PC-9 (cell line): ENCODE measurements at regions not wholly inside any gene's neighbourhood (a gene's known extent, or its start where the extent isn't known, plus 50 kb on each side); places are given as distances from the start of the nearest gene placed in this dataset.

Experiments used
- BruUV-seq: library from RNA; stranded (reverse); fragments of 400-500 nt; replicated peaks from 2 replicates; lab custom pipeline; 2021; lab: Mats Ljungman, UMichigan
- CTCF ChIA-PET: fragments of 300-600 bp; sonication (Branson Sonifier 250); formaldehyde crosslinking; loops from one replicate; lab custom pipeline; 2022; ENCODE audit warnings: antibody characterized with exemption; lab: Charles Lee
- POLR2A ChIA-PET: fragments of 300-600 bp; sonication (Branson Sonifier 250); formaldehyde crosslinking; loops from one replicate; lab custom pipeline; 2022; ENCODE audit warnings: antibody characterized with exemption; ENCODE audit not compliant: unreplicated experiment; lab: Charles Lee
- DNase-seq, 2 experiments: peaks; one replicate each; pipeline versions ENCODE4 v3.0.0 to v3.0.0-alpha.2; 2015 to 2022; ENCODE audit warnings: mixed read lengths in 1 of 2
- H2AFZ ChIP-seq: fragments of 200-600 bp; sonication (generic); 2 replicates; pipeline ENCODE4 v1.8.1; 2017; ENCODE audit warnings: antibody characterized with exemption
- H3F3A ChIP-seq: fragments of 200-600 bp; sonication (generic); 2 replicates; pipeline ENCODE4 v1.8.1; 2017; ENCODE audit warnings: antibody characterized with exemption, mild to moderate bottlenecking, low read depth; ENCODE audit not compliant: insufficient read depth
- H3K27ac ChIP-seq: fragments of 200-600 bp; sonication (generic); 2 replicates; pipeline ENCODE4 v1.6.1; 2016; ENCODE audit warnings: mixed run types
- H3K27me3 ChIP-seq: fragments of 200-600 bp; sonication (generic); 2 replicates; pipeline ENCODE4 v1.6.1; 2016; ENCODE audit warnings: low read depth, mixed run types; ENCODE audit not compliant: insufficient read depth
- H3K36me3 ChIP-seq: fragments of 200-600 bp; sonication (generic); 2 replicates; pipeline ENCODE4 v1.6.1; 2016; ENCODE audit warnings: low read depth, mixed run types
- H3K4me1 ChIP-seq: fragments of 200-600 bp; sonication (generic); replicated peaks from 2 replicates; pipeline ENCODE4 v1.6.1; 2016; ENCODE audit warnings: mixed run types; ENCODE audit not compliant: insufficient read depth
- H3K4me2 ChIP-seq: fragments of 200-600 bp; sonication (generic); 2 replicates; pipeline ENCODE4 v1.6.1; 2017; ENCODE audit warnings: mixed run types
- H3K4me3 ChIP-seq: fragments of 200-600 bp; sonication (generic); 2 replicates; pipeline ENCODE4 v1.6.1; 2016; ENCODE audit warnings: mixed run types
- H3K79me2 ChIP-seq: fragments of 200-600 bp; sonication (generic); 2 replicates; pipeline ENCODE4 v1.6.1; 2017; ENCODE audit warnings: low read depth, mixed run types
- H3K9me2 ChIP-seq: fragments of 200-600 bp; sonication (generic); 2 replicates; pipeline ENCODE4 v1.8.1; 2017; ENCODE audit warnings: mild to moderate bottlenecking; ENCODE audit not compliant: insufficient read depth
- H3K9me3 ChIP-seq: fragments of 200-600 bp; sonication (generic); 2 replicates; pipeline ENCODE4 v1.8.1; 2016; ENCODE audit warnings: low read depth; ENCODE audit not compliant: insufficient read depth
- H4K20me1 ChIP-seq: fragments of 200-600 bp; sonication (generic); 2 replicates; pipeline ENCODE4 v1.8.1; 2017; ENCODE audit not compliant: insufficient read depth
- CTCF ChIP-seq: fragments of 200-600 bp; sonication (generic); conservative IDR thresholded peaks from 2 replicates; pipeline ENCODE4 v1.6.1; 2017; ENCODE audit warnings: mixed run types, antibody characterized with exemption, mild to moderate bottlenecking, moderate library complexity
- EZH2 ChIP-seq: fragments of 200-600 bp; sonication (generic); IDR thresholded peaks from 2 replicates; pipeline ENCODE4 v1.8.0; 2017; ENCODE audit warnings: antibody characterized with exemption, low read depth
- intact Hi-C: fragments of 100-400 bp; cut with micrococcal nuclease; formaldehyde crosslinking; loops from one replicate; pipeline ENCODE4 v1.10.0; 2022; ENCODE audit not compliant: unreplicated experiment

- H3K9me3 ChIP-seq: no peaks in the 10 kb centered on the region
- H3K79me2 ChIP-seq: no peaks in the 10 kb centered on the region
- intact Hi-C loops: no loop called here
- no peaks in the 10 kb centered on the region for H3K4me1 ChIP-seq
- no peaks in the 10 kb centered on the region for H4K20me1 ChIP-seq
- no peak for DNase-seq
- no peaks in the 10 kb centered on the region for H3K9me2 ChIP-seq
- peaks cover 55% of the 10 kb centered on the region for H3K27me3 ChIP-seq
- no peaks in the 10 kb centered on the region for H3K36me3 ChIP-seq
- no peaks in the 10 kb centered on the region for H3F3A ChIP-seq
- no peak overlapping the region for H3K4me3 ChIP-seq
- CTCF ChIA-PET: no interaction called here
- no peak overlapping the region for H3K4me2 ChIP-seq
- POLR2A ChIA-PET: no interaction called here
- no peak overlapping the region for H3K27ac ChIP-seq
- TF ChIP-seq EZH2 (no peak), CTCF (no peak)
- no peak overlapping the region for H2AFZ ChIP-seq
- BruUV-seq: no TSS peak
Observed at GRCh38 chr19:31957711-31958110, 387.7 kb upstream of the ZNF507 start.

GRCh38 chr19:31959527-31960018 lies 385.8 kb upstream of the ZNF507 start:
- BruUV-seq: no TSS peak
- H3K9me3 ChIP-seq: no peaks in the 10 kb centered on the region
- POLR2A ChIA-PET: no interaction called here
- no peaks in the 10 kb centered on the region for H4K20me1 ChIP-seq
- H3K9me2 ChIP-seq: no peaks in the 10 kb centered on the region
- no peak for DNase-seq
- H3K36me3 ChIP-seq: no peaks in the 10 kb centered on the region
- H3K79me2 ChIP-seq: no peaks in the 10 kb centered on the region
- no peak overlapping the region for H2AFZ ChIP-seq
- no peak overlapping the region for H3K27ac ChIP-seq
- intact Hi-C loops: no loop called here
- H3F3A ChIP-seq: no peaks in the 10 kb centered on the region
- no peak for TF ChIP-seq EZH2
- no peak for TF ChIP-seq CTCF
- H3K4me3 ChIP-seq: no peak overlapping the region
- no peaks in the 10 kb centered on the region for H3K4me1 ChIP-seq
- peaks cover 68% of the 10 kb centered on the region for H3K27me3 ChIP-seq
- no peak overlapping the region for H3K4me2 ChIP-seq
- CTCF ChIA-PET: no interaction called here

- Histone ChIP-seq H3F3A (no peaks in the 10 kb centered on the region), H4K20me1 (no peaks in the 10 kb centered on the region), H3K4me1 (no peaks in the 10 kb centered on the region), H3K4me3 (no peak overlapping the region), H3K27ac (no peak overlapping the region), H3K27me3 (peaks cover 72% of the 10 kb centered on the region), H3K9me2 (no peaks in the 10 kb centered on the region), H3K36me3 (no peaks in the 10 kb centered on the region), H3K79me2 (no peaks in the 10 kb centered on the region), H3K9me3 (no peaks in the 10 kb centered on the region), H3K4me2 (no peak overlapping the region), H2AFZ (no peak overlapping the region)
- ChIA-PET POLR2A (no interaction called here), CTCF (no interaction called here)
- no TSS peak for BruUV-seq
- DNase-seq: no peak
- intact Hi-C loops: no loop called here
- TF ChIP-seq CTCF: no peak
- TF ChIP-seq EZH2: no peak
Observed at GRCh38 chr19:31960474-31960873, 384.9 kb upstream of the ZNF507 start.
